Tongue (tissue), 1 donor: ENCODE measurements at regions not wholly inside any gene's neighbourhood (a gene's known extent, or its start where the extent isn't known, plus 50 kb on each side); places are given as distances from the start of the nearest gene placed in this dataset.
"Not testable (repeated sequence)": the region's sequence is repeated elsewhere in the genome, so short reads cannot be mapped to it uniquely, and the experiment has no call there.

Experiments
- DNase-seq: peaks from one replicate; pipeline ENCODE4 v3.0.0-alpha.2; 2015

GRCh38 chr3:177394231-177395024, 197.1 kb upstream of the TBL1XR1 start:
- not testable (repeated sequence) for DNase-seq

GRCh38 chr3:177396733-177397132, 199.5 kb upstream of the TBL1XR1 start:
- DNase-seq = no peak

DNA sequence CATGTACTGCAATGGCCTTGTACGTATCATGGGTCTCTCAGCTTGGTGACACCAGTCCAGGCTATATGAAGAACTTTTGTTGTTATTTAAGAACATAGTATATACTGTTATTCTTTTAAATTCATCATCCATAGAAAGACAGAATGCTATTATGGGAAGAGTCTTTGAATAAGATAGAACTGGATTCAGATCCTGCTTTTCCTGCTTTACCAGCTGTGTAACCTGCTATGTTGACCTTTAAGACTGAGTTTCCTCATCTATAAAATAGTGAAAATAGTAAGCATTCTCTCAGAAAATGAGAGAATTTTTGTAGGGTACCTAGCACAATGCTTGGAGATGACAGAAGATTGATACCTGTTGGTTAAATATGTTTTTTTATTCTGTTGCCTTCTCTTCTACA, 204.1 kb upstream of the TBL1XR1 start:
- no peak for DNase-seq

DNA sequence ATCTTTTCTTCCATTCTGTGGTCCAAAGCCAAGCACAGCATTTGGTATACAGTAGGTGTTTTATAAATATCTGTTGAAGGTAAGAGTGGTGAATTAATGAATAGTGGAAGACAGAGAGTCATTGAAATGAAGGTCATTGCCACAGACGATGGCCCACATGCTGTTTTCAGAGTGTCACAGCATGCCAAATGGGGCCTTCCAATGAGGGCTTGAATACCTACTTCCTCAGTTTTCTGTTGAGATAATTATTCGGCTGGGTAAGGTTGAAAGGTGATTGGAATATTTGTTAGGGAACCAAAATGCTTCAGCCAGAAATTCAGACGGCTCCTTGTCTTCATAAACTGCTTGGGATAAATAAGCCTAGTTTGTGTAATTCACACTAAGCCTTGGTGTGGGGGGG, 205.3 kb upstream of the TBL1XR1 start:
- no peak for DNase-seq

GRCh38 chr3:177405191-177405672, 207.9 kb upstream of the TBL1XR1 start:
- no peak for DNase-seq

DNA sequence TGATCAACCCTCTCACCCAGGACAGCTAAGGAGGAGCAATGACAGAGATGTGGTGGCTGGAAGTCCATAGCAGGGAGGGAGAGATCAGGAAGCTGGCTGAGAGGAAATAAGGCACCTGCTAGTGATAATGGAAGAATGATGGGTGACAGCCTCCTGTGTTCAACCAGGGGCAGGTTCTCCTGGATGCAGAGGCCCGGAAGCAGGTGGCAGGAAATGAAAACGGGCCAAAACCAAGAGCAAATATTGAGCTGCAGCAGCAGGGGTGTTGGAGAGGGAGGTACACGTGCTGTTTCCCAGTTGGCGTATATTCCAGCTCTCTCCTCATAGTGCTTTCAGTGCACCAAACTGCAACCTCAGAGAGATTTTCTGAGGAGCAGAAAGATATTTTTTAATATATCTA, 213.4 kb upstream of the TBL1XR1 start:
- no peak for DNase-seq

GRCh38 chr3:177411201-177411600, 213.9 kb upstream of the TBL1XR1 start:
- no peak for DNase-seq

DNA sequence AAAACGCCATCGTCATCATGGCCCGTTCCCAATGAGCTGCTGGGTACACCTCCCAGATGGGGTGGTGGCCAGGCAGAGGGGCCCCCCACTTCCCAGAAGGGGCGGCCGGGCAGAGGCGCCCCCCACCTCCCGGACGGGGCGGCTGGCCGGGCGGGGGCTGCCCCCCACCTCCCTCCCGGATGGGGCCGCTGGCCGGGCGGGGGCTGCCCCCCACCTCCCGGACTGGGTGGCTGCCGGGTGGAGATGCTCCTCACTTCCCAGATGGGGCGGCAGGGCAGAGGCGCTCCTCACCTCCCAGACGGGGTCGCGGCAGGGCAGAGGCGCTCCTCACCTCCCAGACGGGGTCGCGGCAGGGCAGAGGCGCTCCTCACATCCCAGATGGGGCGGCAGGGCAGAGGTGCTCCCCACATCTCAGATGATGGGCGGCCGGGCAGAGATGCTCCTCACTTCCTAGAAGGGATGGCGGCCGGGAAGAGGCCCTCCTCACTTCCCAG, 215.4 kb upstream of the TBL1XR1 start:
- not testable (repeated sequence) for DNase-seq

- DNase-seq = no peak
These were observed 216.8 kb upstream of the TBL1XR1 start for GRCh38 chr3:177414093-177414492.

GRCh38 chr3:177418787-177419186, 221.5 kb upstream of the TBL1XR1 start:
- no peak for DNase-seq

DNA sequence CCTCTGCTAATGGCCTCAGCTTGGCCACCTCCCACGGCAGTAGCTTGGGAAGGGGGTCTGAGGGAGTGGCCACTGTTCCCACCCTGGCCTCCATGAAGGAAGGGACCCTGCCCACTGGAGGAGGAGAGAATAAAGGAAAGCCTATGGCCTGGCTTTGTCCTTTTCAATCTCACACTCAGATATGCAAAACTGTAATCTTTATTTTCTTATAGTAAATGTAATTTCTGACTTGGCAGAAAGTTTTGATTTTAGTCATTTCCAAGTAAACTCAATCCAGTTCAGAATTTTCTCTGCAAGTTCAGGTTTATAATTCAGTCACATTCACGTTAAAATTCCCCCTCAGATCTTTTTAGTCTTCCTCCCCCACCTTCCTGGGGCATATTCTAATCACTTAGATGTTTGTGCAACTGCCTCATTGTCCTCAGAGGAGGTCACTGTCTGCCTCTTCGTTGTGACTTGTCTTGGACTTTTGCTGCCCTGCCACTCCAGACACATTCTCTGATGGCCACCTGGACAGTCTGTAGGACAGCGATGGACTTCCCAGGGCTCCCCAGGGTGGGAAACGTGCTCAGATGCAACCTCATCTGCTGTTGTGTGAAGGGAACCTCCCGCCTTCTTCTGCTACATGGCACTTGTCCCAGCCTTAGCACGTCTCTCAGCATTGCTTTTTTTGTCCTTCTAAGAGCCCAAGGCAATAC, 222.8 kb upstream of the TBL1XR1 start:
- DNase-seq = peak; percentile 66

GRCh38 chr3:177420651-177421480, 223.6 kb upstream of the TBL1XR1 start:
- no peak for DNase-seq

DNA sequence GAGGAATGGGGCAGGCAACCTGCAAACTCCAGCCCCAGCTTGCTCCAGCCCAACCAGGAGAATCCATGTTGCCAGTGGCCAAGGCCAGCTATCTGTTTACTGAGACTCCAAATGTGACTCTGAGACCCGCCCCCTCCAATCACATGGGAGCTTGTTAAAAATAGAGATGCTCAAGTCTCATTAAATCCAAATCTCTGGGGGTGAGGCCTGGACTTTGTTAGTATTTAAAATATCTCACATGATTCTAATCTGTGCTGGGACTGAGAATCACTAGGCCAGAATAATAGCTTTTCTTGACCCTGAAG, 224.2 kb upstream of the TBL1XR1 start:
- DNase-seq = no peak

GRCh38 chr3:177424521-177424920, 227.2 kb upstream of the TBL1XR1 start:
- no peak for DNase-seq

DNA sequence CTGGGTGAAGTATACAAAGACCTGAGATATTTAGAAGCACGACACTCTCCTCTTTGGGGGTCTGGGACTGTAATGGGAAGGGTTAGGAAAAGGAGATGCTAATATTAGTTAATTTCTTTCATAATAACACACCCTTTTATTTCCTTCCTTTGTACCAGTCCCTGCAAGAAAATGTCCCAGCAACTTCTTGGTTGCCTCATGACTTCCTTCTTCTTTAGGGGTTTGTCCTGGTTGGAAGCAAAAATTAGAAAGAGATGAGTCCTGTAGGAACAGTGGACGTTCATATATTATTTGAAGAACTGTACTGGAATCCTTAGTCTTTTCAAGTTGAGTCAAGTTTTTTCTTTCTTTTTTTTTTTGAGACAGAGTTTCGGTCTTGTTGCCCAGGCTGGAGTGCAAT, 227.8 kb upstream of the TBL1XR1 start:
- no peak for DNase-seq

GRCh38 chr3:177426106-177426877, 229.0 kb upstream of the TBL1XR1 start:
- no peak for DNase-seq

DNA sequence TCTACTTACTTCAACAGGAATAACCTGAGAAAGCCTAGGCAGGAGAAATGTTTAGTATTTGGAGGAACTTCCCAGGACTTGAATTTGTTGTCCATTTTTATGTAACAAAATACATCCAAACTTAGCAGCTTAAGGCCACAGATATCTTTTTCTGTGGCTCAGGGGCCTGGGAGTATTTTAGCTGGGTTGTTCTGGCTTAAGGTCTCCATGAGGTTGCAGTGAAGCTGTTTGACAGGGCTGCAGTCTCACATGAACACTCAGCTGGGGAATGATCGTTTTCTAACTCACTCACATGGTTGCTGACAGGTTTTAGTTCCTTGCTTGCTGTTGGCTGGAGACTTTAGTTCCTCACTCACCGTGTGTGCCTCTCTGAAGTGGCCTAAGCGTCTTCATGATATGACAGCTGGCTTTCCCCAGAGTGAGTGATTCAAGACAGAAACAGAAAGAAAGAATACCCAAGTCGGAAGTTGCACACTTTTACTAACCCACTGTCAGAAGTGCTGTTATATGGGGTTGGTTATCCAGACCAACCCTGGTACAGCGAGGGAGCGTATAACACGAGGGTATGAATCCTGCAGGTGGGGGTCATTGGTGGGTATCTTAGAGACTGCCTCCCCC, 229.7 kb upstream of the TBL1XR1 start:
- DNase-seq = no peak

GRCh38 chr3:177427540-177427939, 230.3 kb upstream of the TBL1XR1 start:
- no peak for DNase-seq

GRCh38 chr3:177429079-177429478, 231.8 kb upstream of the TBL1XR1 start:
- no peak for DNase-seq

DNA sequence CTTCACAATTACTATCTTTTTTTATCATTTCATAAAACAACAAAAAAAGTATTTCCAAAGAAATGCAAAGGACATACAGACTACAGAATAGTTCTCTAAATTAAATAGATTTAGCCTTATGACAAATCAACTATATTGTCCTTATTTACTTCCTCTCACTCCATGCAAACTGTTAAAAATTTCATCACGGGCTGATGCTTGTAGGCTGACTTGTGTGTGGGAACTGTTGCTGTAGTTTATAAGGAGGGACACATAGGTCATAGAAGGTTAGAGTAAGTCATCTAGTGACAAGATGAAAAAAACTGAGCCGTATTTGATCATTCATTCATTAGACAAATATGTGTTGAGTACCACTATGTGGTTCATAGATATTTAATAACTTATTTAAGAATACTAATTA, 232.5 kb upstream of the TBL1XR1 start:
- DNase-seq = no peak

DNA sequence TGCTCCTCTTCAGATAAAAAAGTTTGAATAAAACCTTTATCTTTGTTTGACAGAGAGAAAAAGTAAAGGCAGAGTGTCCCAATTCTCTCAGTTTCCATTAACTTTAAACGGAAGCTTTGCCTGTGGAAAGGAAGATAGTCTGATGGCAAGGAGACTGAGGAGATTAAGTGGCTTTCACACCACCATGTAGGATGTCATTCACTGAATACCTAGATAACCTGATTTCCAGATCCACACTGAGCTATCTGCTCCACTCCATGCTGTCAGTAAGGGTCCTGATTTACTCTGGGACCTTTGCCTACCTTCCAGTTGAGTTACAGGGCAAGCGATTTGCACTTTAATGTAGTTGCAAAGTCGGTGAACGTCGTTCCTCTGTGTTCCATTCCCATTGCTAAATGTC, 233.4 kb upstream of the TBL1XR1 start:
- DNase-seq = no peak
